ENCODE measurements at regions not wholly inside any gene's neighbourhood (a gene's known extent, or its start where the extent isn't known, plus 50 kb on each side); places are given as distances from the start of the nearest gene placed in this dataset.

DNA sequence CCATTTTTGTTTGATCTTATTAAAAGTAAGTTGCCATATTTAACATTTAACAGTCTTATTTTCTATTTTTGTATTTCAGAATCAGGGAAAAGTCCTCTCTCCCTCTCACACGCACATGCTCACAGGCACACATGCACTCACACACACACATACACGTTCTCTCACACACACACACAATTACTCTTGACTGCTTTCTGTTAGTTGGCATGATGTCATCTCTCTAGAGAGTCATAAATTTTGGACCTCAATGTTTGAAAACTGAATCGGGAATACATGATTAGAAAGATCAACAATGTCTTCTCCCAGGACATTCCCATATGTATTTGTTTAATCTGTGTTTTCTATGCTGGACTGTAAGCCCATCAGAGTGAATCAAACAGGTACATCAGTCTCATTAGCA lies 165.7 kb upstream of the AHR start:
- intact Hi-C loops (cut with DNase I): no loop called here
- H3K27ac ChIP-seq: no peak overlapping the region
- TF ChIP-seq EP300 (IDR thresholded peaks at IDR 0.05): no peak
- TF ChIP-seq POLR2AphosphoS5 (IDR thresholded peaks at IDR 0.05): no peak
- TF ChIP-seq, protein P1, sequence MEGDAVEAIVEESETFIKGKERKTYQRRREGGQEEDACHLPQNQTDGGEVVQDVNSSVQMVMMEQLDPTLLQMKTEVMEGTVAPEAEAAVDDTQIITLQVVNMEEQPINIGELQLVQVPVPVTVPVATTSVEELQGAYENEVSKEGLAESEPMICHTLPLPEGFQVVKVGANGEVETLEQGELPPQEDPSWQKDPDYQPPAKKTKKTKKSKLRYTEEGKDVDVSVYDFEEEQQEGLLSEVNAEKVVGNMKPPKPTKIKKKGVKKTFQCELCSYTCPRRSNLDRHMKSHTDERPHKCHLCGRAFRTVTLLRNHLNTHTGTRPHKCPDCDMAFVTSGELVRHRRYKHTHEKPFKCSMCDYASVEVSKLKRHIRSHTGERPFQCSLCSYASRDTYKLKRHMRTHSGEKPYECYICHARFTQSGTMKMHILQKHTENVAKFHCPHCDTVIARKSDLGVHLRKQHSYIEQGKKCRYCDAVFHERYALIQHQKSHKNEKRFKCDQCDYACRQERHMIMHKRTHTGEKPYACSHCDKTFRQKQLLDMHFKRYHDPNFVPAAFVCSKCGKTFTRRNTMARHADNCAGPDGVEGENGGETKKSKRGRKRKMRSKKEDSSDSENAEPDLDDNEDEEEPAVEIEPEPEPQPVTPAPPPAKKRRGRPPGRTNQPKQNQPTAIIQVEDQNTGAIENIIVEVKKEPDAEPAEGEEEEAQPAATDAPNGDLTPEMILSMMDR (IDR thresholded peaks at IDR 0.05): no peak
- TF ChIP-seq POLR2A (IDR thresholded peaks at IDR 0.05): no peak
- H3K4me3 ChIP-seq: no peak overlapping the region
- no peak for DNase-seq
- 53 to 68% methylated on average over 3 of the region's 3 CpGs for WGBS, 2 donors
- no peaks in the 10 kb centered on the region for H3K27me3 ChIP-seq
- H3K9me3 ChIP-seq: no peaks in the 10 kb centered on the region
- H3K36me3 ChIP-seq: no peaks in the 10 kb centered on the region
- H3K4me1 ChIP-seq: peaks cover 0 to 11% (median 2%) of the 10 kb centered on the region in 4 donors

DNA sequence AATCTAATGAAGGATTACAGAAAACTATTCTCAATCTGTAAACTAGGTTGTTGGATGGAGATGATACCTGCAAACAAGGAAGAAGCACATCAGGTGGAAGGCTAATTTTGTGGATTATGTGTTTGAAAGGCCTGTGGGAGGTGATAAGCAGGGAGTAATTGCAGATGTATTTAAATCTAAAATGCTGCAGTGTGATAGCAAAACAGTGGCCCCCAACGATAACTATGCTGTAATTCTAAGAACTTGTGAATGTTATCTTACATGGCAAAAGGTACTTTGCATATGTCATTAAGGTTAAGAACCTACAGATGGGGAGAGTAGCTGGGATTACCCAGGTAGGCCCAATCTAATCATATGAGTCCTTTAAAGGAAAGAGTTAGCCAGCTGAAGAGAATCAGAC lies 164.5 kb upstream of the AHR start:
- TF ChIP-seq EP300 (IDR thresholded peaks at IDR 0.05): no peak
- 92 to 94% methylated on average over 1 of the region's 1 CpG for WGBS, 2 donors
- no peaks in the 10 kb centered on the region for H3K36me3 ChIP-seq
- H3K4me1 ChIP-seq: peaks cover 0 to 11% (median 2%) of the 10 kb centered on the region in 4 donors
- no peak for DNase-seq
- no peak overlapping the region for H3K27ac ChIP-seq
- intact Hi-C loops (cut with DNase I): no loop called here
- H3K4me3 ChIP-seq: no peak overlapping the region
- no peaks in the 10 kb centered on the region for H3K9me3 ChIP-seq
- no peaks in the 10 kb centered on the region for H3K27me3 ChIP-seq

DNA sequence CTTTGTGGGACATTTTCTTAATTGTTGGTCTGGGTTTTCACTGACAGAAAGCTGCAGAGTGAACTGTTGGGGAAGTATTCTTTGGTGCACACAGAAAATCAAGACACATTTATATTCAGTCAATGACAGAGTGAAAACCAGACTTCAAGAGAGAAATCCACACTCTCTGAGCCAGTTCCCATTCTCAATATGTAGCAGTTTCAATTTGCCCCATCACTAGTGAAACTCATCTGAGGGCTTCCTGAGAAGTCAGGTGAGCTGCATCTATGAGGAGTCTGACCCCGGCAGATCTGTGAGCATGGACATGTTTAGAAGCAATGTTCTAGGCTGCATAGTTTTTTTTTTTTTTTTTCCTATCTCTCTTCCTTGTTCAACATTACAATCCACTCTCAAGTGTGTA lies 163.7 kb upstream of the AHR start:
- TF ChIP-seq POLR2AphosphoS5 (IDR thresholded peaks at IDR 0.05): no peak
- TF ChIP-seq, protein P1 (IDR thresholded peaks at IDR 0.05): no peak
- no peak for TF ChIP-seq POLR2A (IDR thresholded peaks at IDR 0.05)
- TF ChIP-seq EP300 (IDR thresholded peaks at IDR 0.05): no peak
- no peak overlapping the region for H3K27ac ChIP-seq
- intact Hi-C loops (cut with DNase I): no loop called here
- H3K27me3 ChIP-seq: no peaks in the 10 kb centered on the region
- H3K9me3 ChIP-seq: no peaks in the 10 kb centered on the region
- DNase-seq: no peak
- 80 to 82% methylated on average over 1 of the region's 1 CpG for WGBS, 2 donors
- no peaks in the 10 kb centered on the region for H3K36me3 ChIP-seq
- H3K4me3 ChIP-seq: no peak overlapping the region
- H3K4me1 ChIP-seq: peaks cover 0 to 14% (median 6%) of the 10 kb centered on the region in 4 donors

DNA sequence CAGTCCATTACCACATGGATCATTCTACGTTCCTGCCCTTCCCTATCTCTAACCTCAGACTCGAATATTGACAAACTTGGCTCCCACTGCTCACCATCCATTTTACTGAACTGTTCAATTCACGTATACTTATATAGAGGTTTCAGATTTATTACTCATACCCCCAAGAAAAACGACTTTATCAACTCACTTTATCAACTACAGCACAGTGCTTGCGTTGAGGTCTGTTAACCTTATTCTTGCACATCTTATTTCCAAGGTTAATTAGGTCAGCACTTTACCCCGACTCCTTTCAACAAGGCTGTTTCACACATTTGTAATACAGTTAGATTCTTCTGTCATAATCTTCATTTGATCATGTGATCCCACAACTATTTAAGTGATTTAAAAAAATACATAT lies 162.3 kb upstream of the AHR start:
- Histone ChIP-seq H3K27ac (no peak overlapping the region), H3K27me3 (no peaks in the 10 kb centered on the region), H3K36me3 (no peaks in the 10 kb centered on the region), H3K4me1 (peaks cover 0 to 18% (median 12%) of the 10 kb centered on the region in 4 donors), H3K4me3 (no peak overlapping the region), H3K9me3 (no peaks in the 10 kb centered on the region)
- TF ChIP-seq POLR2A (IDR thresholded peaks at IDR 0.05) (no peak), POLR2AphosphoS5 (IDR thresholded peaks at IDR 0.05) (no peak), EP300 (IDR thresholded peaks at IDR 0.05) (no peak)
- TF ChIP-seq, protein P1 (IDR thresholded peaks at IDR 0.05): no peak
- WGBS, 2 donors: 89% methylated on average over 6 of the region's 6 CpGs
- intact Hi-C loops (cut with DNase I): no loop called here
- DNase-seq: no peak

DNA sequence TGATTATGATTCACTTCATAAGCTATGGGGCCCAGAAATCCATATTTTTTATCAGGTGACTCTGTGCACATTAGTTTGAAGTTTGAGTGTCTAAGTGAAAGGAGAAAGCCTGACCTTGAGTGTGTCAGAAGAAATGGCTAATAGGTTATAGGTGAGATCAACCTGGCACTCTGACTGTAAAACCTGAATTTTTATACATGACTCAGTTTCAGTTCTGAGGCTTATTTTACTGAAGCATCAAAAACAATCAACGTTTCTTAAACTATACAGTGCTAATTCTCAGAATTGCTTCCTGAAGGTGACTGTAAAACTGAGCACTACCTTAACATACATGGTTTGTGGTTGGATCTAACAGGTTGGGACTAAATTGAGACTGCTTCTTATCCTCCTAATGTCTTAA lies 159.4 kb upstream of the AHR start:
- no peaks in the 10 kb centered on the region for H3K9me3 ChIP-seq
- no peaks in the 10 kb centered on the region for H3K36me3 ChIP-seq
- peaks cover 0 to 26% (median 11%) of the 10 kb centered on the region in 4 donors for H3K4me1 ChIP-seq
- intact Hi-C loops (cut with DNase I): no loop called here
- no peak overlapping the region for H3K4me3 ChIP-seq
- DNase-seq: no peak
- WGBS, 2 donors: 32 to 34% methylated on average over 1 of the region's 1 CpG
- no peaks in the 10 kb centered on the region for H3K27me3 ChIP-seq
- no peak overlapping the region for H3K27ac ChIP-seq
- TF ChIP-seq POLR2A (IDR thresholded peaks at IDR 0.05) (no peak), EP300 (IDR thresholded peaks at IDR 0.05) (no peak)
- TF ChIP-seq, protein P1 (IDR thresholded peaks at IDR 0.05): no peak

All from sigmoid colon (tissue), 6 donors.